ENCODE measurements at regions not wholly inside any gene's neighbourhood (a gene's known extent, or its start where the extent isn't known, plus 50 kb on each side); places are given as distances from the start of the nearest gene placed in this dataset.

DNA sequence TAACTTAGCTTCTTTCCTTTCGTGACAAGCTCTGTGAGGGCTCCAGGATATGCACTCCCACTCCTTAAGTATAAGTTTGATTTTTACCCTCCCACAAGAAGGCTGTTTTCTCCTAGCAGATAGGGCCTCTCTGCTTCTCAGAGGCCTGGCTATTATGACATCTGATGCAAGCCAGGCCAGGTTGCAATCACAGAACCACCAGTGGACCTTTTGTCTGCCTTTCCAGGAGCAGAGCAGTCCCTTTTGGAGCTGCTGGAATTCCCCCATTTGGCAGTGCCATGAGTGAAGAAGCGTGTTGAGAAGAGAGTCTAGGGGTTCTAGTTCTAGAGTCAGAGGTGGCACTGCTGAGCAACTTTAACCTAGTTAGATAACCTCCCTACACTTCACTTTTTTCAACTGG lies 1004.3 kb upstream of the SEMA6D start:
- H3K4me3 ChIP-seq (ENCODE audit: low read depth, low read length): no peak overlapping the region
- DNase-seq: no peak

DNA sequence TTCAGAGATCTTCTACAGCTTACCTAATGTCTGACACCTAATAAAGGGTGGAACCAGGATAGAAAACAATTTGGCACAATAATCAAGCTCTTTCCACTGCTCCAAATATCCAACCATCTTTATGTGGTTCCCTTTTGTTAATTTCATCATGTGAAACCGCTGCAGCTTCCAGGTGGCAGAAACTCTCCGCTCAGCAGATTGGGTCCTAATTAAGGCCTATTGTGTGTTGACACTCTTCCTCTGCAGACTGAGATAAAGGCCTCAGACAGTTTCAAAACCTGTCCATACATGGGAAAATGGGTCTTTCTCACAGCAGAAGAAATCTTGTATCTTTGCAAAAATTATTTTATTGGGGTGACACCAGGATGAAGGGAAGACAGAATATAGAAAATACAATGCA lies 1002.4 kb upstream of the SEMA6D start:
- Histone ChIP-seq H3K27me3 (ENCODE audit: insufficient read depth, low read depth, severe bottlenecking) (no peaks in the 10 kb centered on the region), H3K4me3 (ENCODE audit: low read depth, low read length) (no peak overlapping the region), H3K36me3 (no peaks in the 10 kb centered on the region), H3K9me3 (ENCODE audit: severe bottlenecking) (no peaks in the 10 kb centered on the region), H3K27ac (no peak overlapping the region)
- TF ChIP-seq, protein P1, sequence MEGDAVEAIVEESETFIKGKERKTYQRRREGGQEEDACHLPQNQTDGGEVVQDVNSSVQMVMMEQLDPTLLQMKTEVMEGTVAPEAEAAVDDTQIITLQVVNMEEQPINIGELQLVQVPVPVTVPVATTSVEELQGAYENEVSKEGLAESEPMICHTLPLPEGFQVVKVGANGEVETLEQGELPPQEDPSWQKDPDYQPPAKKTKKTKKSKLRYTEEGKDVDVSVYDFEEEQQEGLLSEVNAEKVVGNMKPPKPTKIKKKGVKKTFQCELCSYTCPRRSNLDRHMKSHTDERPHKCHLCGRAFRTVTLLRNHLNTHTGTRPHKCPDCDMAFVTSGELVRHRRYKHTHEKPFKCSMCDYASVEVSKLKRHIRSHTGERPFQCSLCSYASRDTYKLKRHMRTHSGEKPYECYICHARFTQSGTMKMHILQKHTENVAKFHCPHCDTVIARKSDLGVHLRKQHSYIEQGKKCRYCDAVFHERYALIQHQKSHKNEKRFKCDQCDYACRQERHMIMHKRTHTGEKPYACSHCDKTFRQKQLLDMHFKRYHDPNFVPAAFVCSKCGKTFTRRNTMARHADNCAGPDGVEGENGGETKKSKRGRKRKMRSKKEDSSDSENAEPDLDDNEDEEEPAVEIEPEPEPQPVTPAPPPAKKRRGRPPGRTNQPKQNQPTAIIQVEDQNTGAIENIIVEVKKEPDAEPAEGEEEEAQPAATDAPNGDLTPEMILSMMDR (IDR thresholded peaks at IDR 0.05; ENCODE audit: low read depth, low read length): no peak
- no peak for DNase-seq

More for the DNA sequence above, 1004.3 kb upstream of the SEMA6D start:
- Histone ChIP-seq H3K9me3 (ENCODE audit: severe bottlenecking) (no peaks in the 10 kb centered on the region), H3K27me3 (ENCODE audit: insufficient read depth, low read depth, severe bottlenecking) (no peaks in the 10 kb centered on the region), H3K36me3 (no peaks in the 10 kb centered on the region), H3K27ac (no peak overlapping the region)
- TF ChIP-seq, protein P1 (IDR thresholded peaks at IDR 0.05; ENCODE audit: low read depth, low read length): no peak

DNA sequence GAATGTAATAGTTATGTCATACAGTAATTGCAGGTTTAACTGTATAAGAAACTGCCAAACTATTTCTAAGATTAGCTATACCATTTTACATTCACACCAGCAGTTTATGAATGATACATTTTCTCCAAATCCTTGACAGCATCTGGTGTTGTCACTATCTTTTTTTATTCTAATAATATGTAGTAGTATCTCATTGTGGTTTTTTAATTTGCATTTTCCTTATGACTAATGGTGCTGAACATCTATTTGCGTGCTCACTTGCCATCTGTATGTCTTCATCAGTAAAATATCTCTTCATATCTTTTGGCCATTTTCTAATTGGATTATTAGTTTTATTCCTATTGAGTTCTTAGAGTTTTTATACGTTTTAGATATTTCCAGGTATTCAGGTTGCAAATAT lies 994.0 kb upstream of the SEMA6D start:
- Histone ChIP-seq H3K9me3 (ENCODE audit: severe bottlenecking) (no peaks in the 10 kb centered on the region), H3K4me3 (ENCODE audit: low read depth, low read length) (no peak overlapping the region), H3K27me3 (ENCODE audit: insufficient read depth, low read depth, severe bottlenecking) (no peaks in the 10 kb centered on the region), H3K36me3 (no peaks in the 10 kb centered on the region), H3K27ac (no peak overlapping the region)
- DNase-seq: no peak
- TF ChIP-seq, protein P1 (IDR thresholded peaks at IDR 0.05; ENCODE audit: low read depth, low read length): no peak

DNA sequence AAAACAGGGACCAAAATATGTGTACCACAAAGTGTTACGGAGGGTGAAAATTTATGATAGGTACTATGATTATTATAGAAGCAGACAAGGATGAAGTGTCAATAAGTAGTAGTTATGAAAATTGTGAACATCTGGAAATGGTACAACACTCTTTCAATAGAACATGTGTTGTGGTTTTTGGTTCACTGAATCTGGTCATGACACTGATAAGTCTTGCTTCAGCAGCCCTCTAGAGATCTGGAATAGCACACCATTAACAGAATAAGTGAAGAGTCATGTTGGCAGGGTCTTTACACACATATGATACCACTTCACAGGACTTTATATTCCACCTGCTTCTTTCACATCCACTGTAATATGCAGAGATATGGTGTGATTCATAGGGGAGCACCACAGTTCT lies 985.2 kb upstream of the SEMA6D start:
- no peaks in the 10 kb centered on the region for H3K27me3 ChIP-seq (ENCODE audit: insufficient read depth, low read depth, severe bottlenecking)
- TF ChIP-seq, protein P1 (IDR thresholded peaks at IDR 0.05; ENCODE audit: low read depth, low read length): no peak
- no peaks in the 10 kb centered on the region for H3K36me3 ChIP-seq
- DNase-seq: no peak
- H3K4me3 ChIP-seq (ENCODE audit: low read depth, low read length): no peak overlapping the region
- H3K9me3 ChIP-seq (ENCODE audit: severe bottlenecking): peaks cover 3% of the 10 kb centered on the region
- H3K27ac ChIP-seq: no peak overlapping the region

DNA sequence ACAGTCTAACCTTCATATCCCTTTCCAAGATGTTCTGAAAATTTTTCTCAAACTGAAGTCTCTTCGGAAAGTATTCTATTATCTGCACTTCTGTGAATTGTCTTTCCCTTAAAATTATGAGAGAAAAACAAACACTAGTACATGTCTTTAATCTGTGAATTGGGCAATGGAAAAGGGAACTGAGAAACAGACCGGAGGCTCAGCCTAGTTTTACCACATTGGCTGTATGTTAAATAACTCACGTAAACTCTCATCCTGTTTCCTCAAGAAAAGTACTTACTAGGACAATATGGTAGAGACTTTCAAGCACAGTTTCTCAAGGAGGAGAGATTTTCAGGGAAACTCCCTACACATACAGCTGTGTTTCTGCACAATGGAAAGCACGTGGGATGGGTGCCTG lies 982.2 kb upstream of the SEMA6D start:
- TF ChIP-seq, protein P1 (IDR thresholded peaks at IDR 0.05; ENCODE audit: low read depth, low read length): no peak

DNA sequence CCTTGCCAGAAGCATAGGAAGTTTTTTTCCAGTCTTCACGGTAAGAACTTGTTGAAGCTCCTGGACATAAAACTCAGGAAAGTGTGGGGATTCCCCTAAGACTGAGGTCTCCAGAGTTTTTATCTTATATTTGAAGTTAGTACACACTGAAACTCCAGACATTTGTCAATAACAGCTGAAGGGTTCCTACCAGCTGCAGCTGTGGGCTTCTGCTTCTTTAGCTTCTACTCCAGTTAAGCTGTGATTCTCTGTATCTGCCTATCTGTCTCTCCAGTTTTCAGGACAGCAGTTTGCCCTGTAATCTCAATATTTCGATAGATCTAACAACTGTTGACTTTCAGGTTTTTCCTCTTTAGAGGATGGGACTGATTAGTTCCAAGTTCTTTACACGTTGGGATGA lies 966.0 kb upstream of the SEMA6D start:
- TF ChIP-seq, protein P1 (IDR thresholded peaks at IDR 0.05; ENCODE audit: low read depth, low read length): no peak
- DNase-seq: no peak
- no peak overlapping the region for H3K27ac ChIP-seq
- no peaks in the 10 kb centered on the region for H3K27me3 ChIP-seq (ENCODE audit: insufficient read depth, low read depth, severe bottlenecking)
- H3K36me3 ChIP-seq: no peaks in the 10 kb centered on the region
- H3K9me3 ChIP-seq (ENCODE audit: severe bottlenecking): peaks cover 5% of the 10 kb centered on the region
- H3K4me3 ChIP-seq (ENCODE audit: low read depth, low read length): no peak overlapping the region

More for the DNA sequence above, 982.2 kb upstream of the SEMA6D start:
- Histone ChIP-seq H3K27ac (no peak overlapping the region), H3K9me3 (ENCODE audit: severe bottlenecking) (no peaks in the 10 kb centered on the region), H3K27me3 (ENCODE audit: insufficient read depth, low read depth, severe bottlenecking) (no peaks in the 10 kb centered on the region), H3K4me3 (ENCODE audit: low read depth, low read length) (no peak overlapping the region), H3K36me3 (no peaks in the 10 kb centered on the region)
- no peak for DNase-seq

Measured in WERI-Rb-1 (cell line).